Sigmoid colon (tissue), 4 donors: ENCODE measurements at regions not wholly inside any gene's neighbourhood (a gene's known extent, or its start where the extent isn't known, plus 50 kb on each side); places are given as distances from the start of the nearest gene placed in this dataset.

Experiments
- EP300 ChIP-seq, 4 donors: sonication (generic); formaldehyde crosslinking; IDR thresholded peaks; one replicate each; pipeline ENCODE4 v1.6.1; 2017; ENCODE audit warnings: antibody characterized with exemption in 4 of 4
- POLR2A ChIP-seq, 2 donors: fragments of 450-650 bp; IDR thresholded peaks; one replicate each; pipeline ENCODE4 v1.6.1; 2016; ENCODE audit warnings: antibody characterized with exemption in 2 of 2, mild to moderate bottlenecking in 2 of 2, moderate library complexity in 2 of 2
- POLR2AphosphoS5 ChIP-seq, 4 donors: sonication (generic); formaldehyde crosslinking; IDR thresholded peaks; one replicate each; pipeline ENCODE4 v1.6.1; 2017; ENCODE audit warnings: antibody characterized with exemption in 4 of 4
- TF ChIP-seq, protein P1 (sequence below), 4 experiments: fragments of 450-650 bp in 3 of 4; fragments of 200-600 bp in 1 of 4; IDR thresholded peaks; one replicate each; pipeline ENCODE4 v1.5.1; 2016 to 2019; ENCODE audit warnings: antibody characterized with exemption in 4 of 4, mild to moderate bottlenecking in 3 of 4, moderate library complexity in 2 of 4

DNA sequence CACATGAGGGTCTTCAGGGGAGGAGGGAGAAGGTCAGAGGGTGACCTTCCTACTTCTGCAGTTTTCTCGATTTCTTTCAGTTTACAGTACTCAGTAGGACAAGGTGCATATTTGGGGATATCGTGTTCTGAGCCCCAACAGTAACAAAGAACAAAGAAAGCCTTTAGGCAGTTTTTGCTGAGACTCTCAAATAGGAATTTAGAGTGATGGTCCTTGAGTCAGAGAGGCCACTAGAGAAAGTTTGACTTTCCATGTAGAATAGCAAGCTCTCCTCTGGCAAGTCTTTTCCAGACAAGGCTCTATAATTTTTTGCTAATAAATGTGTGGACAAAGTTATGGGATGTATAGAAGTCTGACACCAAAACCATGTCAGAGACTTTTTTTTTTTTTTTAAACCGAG, 194.6 kb downstream of the TM9SF2 start:
- TF ChIP-seq POLR2A (IDR thresholded peaks at IDR 0.05) (no peak), EP300 (IDR thresholded peaks at IDR 0.05) (no peak), POLR2AphosphoS5 (IDR thresholded peaks at IDR 0.05) (no peak)
- TF ChIP-seq, protein P1, sequence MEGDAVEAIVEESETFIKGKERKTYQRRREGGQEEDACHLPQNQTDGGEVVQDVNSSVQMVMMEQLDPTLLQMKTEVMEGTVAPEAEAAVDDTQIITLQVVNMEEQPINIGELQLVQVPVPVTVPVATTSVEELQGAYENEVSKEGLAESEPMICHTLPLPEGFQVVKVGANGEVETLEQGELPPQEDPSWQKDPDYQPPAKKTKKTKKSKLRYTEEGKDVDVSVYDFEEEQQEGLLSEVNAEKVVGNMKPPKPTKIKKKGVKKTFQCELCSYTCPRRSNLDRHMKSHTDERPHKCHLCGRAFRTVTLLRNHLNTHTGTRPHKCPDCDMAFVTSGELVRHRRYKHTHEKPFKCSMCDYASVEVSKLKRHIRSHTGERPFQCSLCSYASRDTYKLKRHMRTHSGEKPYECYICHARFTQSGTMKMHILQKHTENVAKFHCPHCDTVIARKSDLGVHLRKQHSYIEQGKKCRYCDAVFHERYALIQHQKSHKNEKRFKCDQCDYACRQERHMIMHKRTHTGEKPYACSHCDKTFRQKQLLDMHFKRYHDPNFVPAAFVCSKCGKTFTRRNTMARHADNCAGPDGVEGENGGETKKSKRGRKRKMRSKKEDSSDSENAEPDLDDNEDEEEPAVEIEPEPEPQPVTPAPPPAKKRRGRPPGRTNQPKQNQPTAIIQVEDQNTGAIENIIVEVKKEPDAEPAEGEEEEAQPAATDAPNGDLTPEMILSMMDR (IDR thresholded peaks at IDR 0.05) = no peak
